ENCODE measurements at regions not wholly inside any gene's neighbourhood (a gene's known extent, or its start where the extent isn't known, plus 50 kb on each side); places are given as distances from the start of the nearest gene placed in this dataset.

GRCh38 chr19:31068268-31068667, 281.0 kb downstream of the TSHZ3 start:
- Histone ChIP-seq H4K20me1 (ENCODE audit: insufficient read depth, low read length) (no peaks in the 10 kb centered on the region), H3K36me3 (ENCODE audit: insufficient read depth, low read length) (no peaks in the 10 kb centered on the region), H3K9me3 (ENCODE audit: low read depth, low read length) (no peaks in the 10 kb centered on the region), H3K4me3 (ENCODE audit: insufficient read depth, low read length) (no peak overlapping the region), H3K27ac (ENCODE audit: low read depth, low read length) (no peak overlapping the region), H3K79me2 (ENCODE audit: insufficient read depth, low read length) (no peaks in the 10 kb centered on the region), H3K4me2 (ENCODE audit: insufficient read depth, low read length) (no peak overlapping the region), H2AFZ (ENCODE audit: low read length) (no peak overlapping the region), H3K27me3 (ENCODE audit: insufficient read depth, low read length) (no peaks in the 10 kb centered on the region), H3K4me1 (ENCODE audit: insufficient read depth, low read length) (peaks cover 32% of the 10 kb centered on the region)
- no peak for TF ChIP-seq CTCF (IDR thresholded peaks at IDR 0.05; ENCODE audit: extremely low read depth, low read depth, low read length)
- DNase-seq (ENCODE audit: insufficient read length, low spot score, missing footprints) = no peak

- peak overlapping the region; percentile 1 for H3K4me3 ChIP-seq (ENCODE audit: insufficient read depth, low read length)
- no peak overlapping the region for H3K27ac ChIP-seq (ENCODE audit: low read depth, low read length)
- no peak for TF ChIP-seq CTCF (IDR thresholded peaks at IDR 0.05; ENCODE audit: extremely low read depth, low read depth, low read length)
- H3K27me3 ChIP-seq (ENCODE audit: insufficient read depth, low read length) = no peaks in the 10 kb centered on the region
- no peaks in the 10 kb centered on the region for H3K79me2 ChIP-seq (ENCODE audit: insufficient read depth, low read length)
- no peak overlapping the region for H2AFZ ChIP-seq (ENCODE audit: low read length)
- H3K36me3 ChIP-seq (ENCODE audit: insufficient read depth, low read length) = no peaks in the 10 kb centered on the region
- peak overlapping the region; percentile 50 for H3K4me2 ChIP-seq (ENCODE audit: insufficient read depth, low read length)
- H3K4me1 ChIP-seq (ENCODE audit: insufficient read depth, low read length) = peaks cover 27% of the 10 kb centered on the region
- H3K9me3 ChIP-seq (ENCODE audit: low read depth, low read length) = no peaks in the 10 kb centered on the region
- peak; percentile 90 for DNase-seq (ENCODE audit: insufficient read length, low spot score, missing footprints)
- no peaks in the 10 kb centered on the region for H4K20me1 ChIP-seq (ENCODE audit: insufficient read depth, low read length)
These were observed 282.9 kb downstream of the TSHZ3 start for GRCh38 chr19:31066385-31066784.

- H3K36me3 ChIP-seq (ENCODE audit: insufficient read depth, low read length) = no peaks in the 10 kb centered on the region
- peaks cover 16% of the 10 kb centered on the region for H3K4me1 ChIP-seq (ENCODE audit: insufficient read depth, low read length)
- H3K79me2 ChIP-seq (ENCODE audit: insufficient read depth, low read length) = no peaks in the 10 kb centered on the region
- H4K20me1 ChIP-seq (ENCODE audit: insufficient read depth, low read length) = no peaks in the 10 kb centered on the region
- H3K27ac ChIP-seq (ENCODE audit: low read depth, low read length) = no peak overlapping the region
- no peak for DNase-seq (ENCODE audit: insufficient read length, low spot score, missing footprints)
- H3K4me2 ChIP-seq (ENCODE audit: insufficient read depth, low read length) = no peak overlapping the region
- TF ChIP-seq CTCF (IDR thresholded peaks at IDR 0.05; ENCODE audit: extremely low read depth, low read depth, low read length) = no peak
- H3K4me3 ChIP-seq (ENCODE audit: insufficient read depth, low read length) = no peak overlapping the region
- H3K27me3 ChIP-seq (ENCODE audit: insufficient read depth, low read length) = no peaks in the 10 kb centered on the region
- no peak overlapping the region for H2AFZ ChIP-seq (ENCODE audit: low read length)
- no peaks in the 10 kb centered on the region for H3K9me3 ChIP-seq (ENCODE audit: low read depth, low read length)
These were observed 284.7 kb downstream of the TSHZ3 start for GRCh38 chr19:31064491-31064890.

GRCh38 chr19:31058676-31059340, 290.4 kb downstream of the TSHZ3 start:
- Histone ChIP-seq H3K79me2 (ENCODE audit: insufficient read depth, low read length) (no peaks in the 10 kb centered on the region), H3K4me3 (ENCODE audit: insufficient read depth, low read length) (no peak overlapping the region)

More at GRCh38 chr19:31058676-31059340, 290.4 kb downstream of the TSHZ3 start:
- Histone ChIP-seq H4K20me1 (ENCODE audit: insufficient read depth, low read length) (no peaks in the 10 kb centered on the region), H3K9me3 (ENCODE audit: low read depth, low read length) (no peaks in the 10 kb centered on the region), H3K27me3 (ENCODE audit: insufficient read depth, low read length) (no peaks in the 10 kb centered on the region), H3K4me2 (ENCODE audit: insufficient read depth, low read length) (no peak overlapping the region), H2AFZ (ENCODE audit: low read length) (no peak overlapping the region), H3K36me3 (ENCODE audit: insufficient read depth, low read length) (no peaks in the 10 kb centered on the region), H3K27ac (ENCODE audit: low read depth, low read length) (no peak overlapping the region), H3K4me1 (ENCODE audit: insufficient read depth, low read length) (no peaks in the 10 kb centered on the region)
- no peak for TF ChIP-seq CTCF (IDR thresholded peaks at IDR 0.05; ENCODE audit: extremely low read depth, low read depth, low read length)
- DNase-seq (ENCODE audit: insufficient read length, low spot score, missing footprints) = no peak
